ENCODE measurements at regions not wholly inside any gene's neighbourhood (a gene's known extent, or its start where the extent isn't known, plus 50 kb on each side); places are given as distances from the start of the nearest gene placed in this dataset.

DNA sequence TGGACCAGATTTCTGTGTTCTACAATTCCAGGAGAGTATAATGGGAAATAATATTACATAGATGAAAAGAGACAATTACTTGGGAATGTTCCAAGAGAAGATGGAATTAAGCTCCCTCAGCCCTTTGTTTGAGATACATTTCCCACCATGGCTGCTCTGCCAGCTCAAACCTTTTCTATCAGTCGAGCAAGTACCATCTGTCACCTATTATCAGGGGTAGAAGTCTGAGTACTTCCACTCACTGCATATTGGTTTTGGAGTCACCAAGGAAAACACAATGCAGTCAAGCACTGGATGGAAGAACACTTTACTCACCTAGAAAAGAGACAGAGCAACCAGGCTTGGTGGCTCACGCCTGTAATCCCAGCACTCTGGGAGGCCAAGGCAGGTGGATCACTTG lies 270.4 kb upstream of the FAR2 start:
- no peak overlapping the region for H3K27ac ChIP-seq
- no peak for TF ChIP-seq POLR2A (IDR thresholded peaks at IDR 0.05)
- TF ChIP-seq POLR2AphosphoS5 (IDR thresholded peaks at IDR 0.05): no peak
- TF ChIP-seq, protein P1, sequence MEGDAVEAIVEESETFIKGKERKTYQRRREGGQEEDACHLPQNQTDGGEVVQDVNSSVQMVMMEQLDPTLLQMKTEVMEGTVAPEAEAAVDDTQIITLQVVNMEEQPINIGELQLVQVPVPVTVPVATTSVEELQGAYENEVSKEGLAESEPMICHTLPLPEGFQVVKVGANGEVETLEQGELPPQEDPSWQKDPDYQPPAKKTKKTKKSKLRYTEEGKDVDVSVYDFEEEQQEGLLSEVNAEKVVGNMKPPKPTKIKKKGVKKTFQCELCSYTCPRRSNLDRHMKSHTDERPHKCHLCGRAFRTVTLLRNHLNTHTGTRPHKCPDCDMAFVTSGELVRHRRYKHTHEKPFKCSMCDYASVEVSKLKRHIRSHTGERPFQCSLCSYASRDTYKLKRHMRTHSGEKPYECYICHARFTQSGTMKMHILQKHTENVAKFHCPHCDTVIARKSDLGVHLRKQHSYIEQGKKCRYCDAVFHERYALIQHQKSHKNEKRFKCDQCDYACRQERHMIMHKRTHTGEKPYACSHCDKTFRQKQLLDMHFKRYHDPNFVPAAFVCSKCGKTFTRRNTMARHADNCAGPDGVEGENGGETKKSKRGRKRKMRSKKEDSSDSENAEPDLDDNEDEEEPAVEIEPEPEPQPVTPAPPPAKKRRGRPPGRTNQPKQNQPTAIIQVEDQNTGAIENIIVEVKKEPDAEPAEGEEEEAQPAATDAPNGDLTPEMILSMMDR (IDR thresholded peaks at IDR 0.05 in 8 of 11, conservative IDR thresholded peaks at IDR 0.05 in 3 of 11): no peak
- no peaks in the 10 kb centered on the region for H3K4me1 ChIP-seq
- H3K9me3 ChIP-seq: no peaks in the 10 kb centered on the region
- H3K36me3 ChIP-seq: no peaks in the 10 kb centered on the region
- intact Hi-C loops (cut with DNase I; ENCODE audit: low total_unique reads): no loop called here
- H3K27me3 ChIP-seq (replicated peaks in 1 of 7): no peaks in the 10 kb centered on the region
- no peak for DNase-seq
- H3K4me3 ChIP-seq: no peak overlapping the region
- WGBS, 5 donors: 71 to 96% (median 85%) methylated on average over 2 of the region's 2 CpGs

DNA sequence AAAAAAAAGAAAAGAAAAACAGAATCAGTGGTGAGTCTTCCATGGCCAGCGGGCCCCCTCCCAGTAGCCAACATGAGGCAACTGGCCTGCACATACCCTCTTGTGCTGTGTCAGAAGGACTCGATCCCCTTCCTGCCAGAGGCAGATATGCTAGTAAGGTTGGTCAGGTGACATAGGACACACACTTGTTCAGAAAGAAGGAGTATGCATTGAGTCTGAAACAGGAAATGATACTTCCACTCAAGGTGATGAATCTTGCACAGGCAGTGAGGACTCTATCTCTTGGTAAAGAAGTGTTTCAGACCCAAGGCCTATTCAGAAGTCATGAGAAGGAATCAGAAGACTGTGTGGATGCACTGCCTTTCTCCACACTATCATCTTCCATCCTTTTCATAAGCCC lies 269.7 kb upstream of the FAR2 start:
- WGBS, 5 donors: 81 to 90% (median 85%) methylated on average over 2 of the region's 2 CpGs
- DNase-seq: no peak
- Histone ChIP-seq H3K27me3 (replicated peaks in 1 of 7) (no peaks in the 10 kb centered on the region), H3K36me3 (no peaks in the 10 kb centered on the region), H3K4me1 (no peaks in the 10 kb centered on the region), H3K9me3 (no peaks in the 10 kb centered on the region), H3K4me3 (no peak overlapping the region), H3K27ac (no peak overlapping the region)
- intact Hi-C loops (cut with DNase I; ENCODE audit: low total_unique reads): no loop called here
- TF ChIP-seq POLR2A (IDR thresholded peaks at IDR 0.05): no peak
- TF ChIP-seq, protein P1 (IDR thresholded peaks at IDR 0.05 in 8 of 11, conservative IDR thresholded peaks at IDR 0.05 in 3 of 11): no peak

DNA sequence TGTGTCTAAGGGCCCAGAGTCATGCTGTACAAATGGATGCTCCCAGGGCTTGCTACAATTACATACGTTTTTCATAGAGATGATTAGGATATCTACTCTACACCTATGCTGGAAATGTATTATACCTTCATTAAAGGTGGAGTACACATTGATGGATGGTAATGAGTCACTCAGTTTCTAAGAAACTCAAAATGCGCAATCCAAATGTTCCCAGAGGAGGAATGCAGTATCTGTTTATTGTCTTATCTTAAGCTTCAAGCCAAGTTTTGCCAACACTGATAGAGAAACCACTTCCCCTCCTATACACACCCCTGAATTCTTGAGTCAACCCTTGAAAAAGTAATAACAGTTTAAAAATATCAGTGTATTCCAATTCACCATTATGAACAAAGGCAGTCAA lies 266.6 kb upstream of the FAR2 start:
- TF ChIP-seq POLR2AphosphoS5 (IDR thresholded peaks at IDR 0.05) (no peak), POLR2A (IDR thresholded peaks at IDR 0.05) (no peak)
- TF ChIP-seq, protein P1 (IDR thresholded peaks at IDR 0.05 in 8 of 11, conservative IDR thresholded peaks at IDR 0.05 in 3 of 11): no peak
- no peak overlapping the region for H3K27ac ChIP-seq
- WGBS, 5 donors: 62 to 70% (median 68%) methylated on average over 2 of the region's 2 CpGs
- no peaks in the 10 kb centered on the region for H3K36me3 ChIP-seq
- no peaks in the 10 kb centered on the region for H3K9me3 ChIP-seq
- no peak for DNase-seq
- intact Hi-C loops (cut with DNase I; ENCODE audit: low total_unique reads): no loop called here
- no peaks in the 10 kb centered on the region for H3K4me1 ChIP-seq
- no peak overlapping the region for H3K4me3 ChIP-seq
- H3K27me3 ChIP-seq (replicated peaks in 1 of 7): no peaks in the 10 kb centered on the region

DNA sequence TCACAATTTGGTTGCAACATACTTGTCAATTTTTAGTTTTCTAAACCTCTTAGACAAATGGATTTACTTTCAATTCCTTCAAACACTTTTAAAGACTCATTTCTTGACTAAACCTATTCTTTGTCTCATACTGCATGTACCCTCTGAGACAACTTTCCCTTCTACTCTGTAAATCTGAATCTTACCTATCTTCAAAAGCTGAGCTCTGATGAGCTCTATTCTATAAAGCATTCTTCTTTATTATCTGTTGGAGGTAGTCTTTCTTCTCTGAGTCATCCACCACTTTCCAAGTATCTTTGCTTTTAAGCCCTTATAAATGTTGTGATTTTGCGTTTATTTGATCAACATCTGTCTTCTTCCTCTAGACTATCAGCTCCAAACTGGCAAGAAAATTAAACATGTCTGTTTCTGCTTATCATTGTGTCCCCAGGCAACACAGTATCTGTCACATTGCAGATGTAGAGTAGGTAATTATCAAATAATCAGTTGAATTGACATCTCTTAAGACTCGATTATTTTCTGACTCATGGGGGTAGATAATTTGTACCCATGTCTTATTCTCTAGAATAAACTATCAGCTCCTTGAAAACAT lies 265.6 kb upstream of the FAR2 start:
- intact Hi-C loops (cut with DNase I; ENCODE audit: low total_unique reads): no loop called here
- Histone ChIP-seq H3K36me3 (no peaks in the 10 kb centered on the region), H3K4me3 (no peak overlapping the region), H3K4me1 (no peaks in the 10 kb centered on the region), H3K27ac (no peak overlapping the region), H3K27me3 (replicated peaks in 1 of 7) (no peaks in the 10 kb centered on the region), H3K9me3 (no peaks in the 10 kb centered on the region)
- WGBS, 5 donors: 46 to 72% (median 67%) methylated on average over 2 of the region's 2 CpGs
- no peak for TF ChIP-seq POLR2AphosphoS5 (IDR thresholded peaks at IDR 0.05)
- TF ChIP-seq, protein P1 (IDR thresholded peaks at IDR 0.05 in 8 of 11, conservative IDR thresholded peaks at IDR 0.05 in 3 of 11): no peak
- no peak for TF ChIP-seq POLR2A (IDR thresholded peaks at IDR 0.05)
- no peak for DNase-seq

All from spleen (tissue), 11 donors.